LNCaP clone FGC (cell line): ENCODE measurements at regions not wholly inside any gene's neighbourhood (a gene's known extent, or its start where the extent isn't known, plus 50 kb on each side); places are given as distances from the start of the nearest gene placed in this dataset.
A peak's percentile ranks its signal among the peaks of the same experiment; 100 is the strongest.

Experiments
- DNase-seq: peaks from one replicate; pipeline ENCODE4 v3.0.0-alpha.2; 2011; ENCODE audit warnings: low read depth
- H3K4me3 ChIP-seq: 2 replicates; pipeline ENCODE4 v1.5.1; 2011; ENCODE audit warnings: mild to moderate bottlenecking, low read depth, low read length, control low read depth
- CTCF ChIP-seq: IDR thresholded peaks from 2 replicates; pipeline ENCODE4 v1.5.1; 2012; ENCODE audit warnings: mild to moderate bottlenecking; ENCODE audit not compliant: control insufficient read depth, insufficient read depth; ENCODE audit errors: extremely low read depth

- TF ChIP-seq CTCF, result no peak
- no peak overlapping the region for H3K4me3 ChIP-seq
- no peak for DNase-seq
Observed at GRCh38 chr18:46346213-46346612, 242.0 kb downstream of the HAUS1 start.

GRCh38 chr18:46346896-46347630 lies 242.9 kb downstream of the HAUS1 start:
- no peak for TF ChIP-seq CTCF
- no peak for DNase-seq
- H3K4me3 ChIP-seq, result no peak overlapping the region

GRCh38 chr18:46350598-46351159 lies 246.5 kb downstream of the HAUS1 start:
- TF ChIP-seq CTCF, result no peak

GRCh38 chr18:46352520-46353250 lies 248.5 kb downstream of the HAUS1 start:
- TF ChIP-seq CTCF, result no peak
- no peak overlapping the region for H3K4me3 ChIP-seq
- no peak for DNase-seq

More at GRCh38 chr18:46350598-46351159, 246.5 kb downstream of the HAUS1 start:
- no peak overlapping the region for H3K4me3 ChIP-seq
- DNase-seq, result peak; percentile 79

GRCh38 chr18:46353460-46353859 lies 249.3 kb downstream of the HAUS1 start:
- TF ChIP-seq CTCF, result no peak
- no peak overlapping the region for H3K4me3 ChIP-seq
- no peak for DNase-seq

GRCh38 chr18:46356278-46357033 lies 252.3 kb downstream of the HAUS1 start:
- no peak for TF ChIP-seq CTCF
- no peak overlapping the region for H3K4me3 ChIP-seq
- DNase-seq, result no peak
